ENCODE measurements at regions not wholly inside any gene's neighbourhood (a gene's known extent, or its start where the extent isn't known, plus 50 kb on each side); places are given as distances from the start of the nearest gene placed in this dataset.

- no peak for TF ChIP-seq CTCF (conservative IDR thresholded peaks at IDR 0.05 in 1 of 2, IDR thresholded peaks at IDR 0.05 in 1 of 2; ENCODE audit: low read depth in 1 of 2, low read length in 2 of 2)
- TF ChIP-seq EZH2 (IDR thresholded peaks at IDR 0.05; ENCODE audit: low read length, missing control alignments), result no peak
Measured at GRCh38 chr7:1314908-1315450, 82.3 kb downstream of the UNCX start.
